ENCODE measurements at regions not wholly inside any gene's neighbourhood (a gene's known extent, or its start where the extent isn't known, plus 50 kb on each side); places are given as distances from the start of the nearest gene placed in this dataset.

DNA sequence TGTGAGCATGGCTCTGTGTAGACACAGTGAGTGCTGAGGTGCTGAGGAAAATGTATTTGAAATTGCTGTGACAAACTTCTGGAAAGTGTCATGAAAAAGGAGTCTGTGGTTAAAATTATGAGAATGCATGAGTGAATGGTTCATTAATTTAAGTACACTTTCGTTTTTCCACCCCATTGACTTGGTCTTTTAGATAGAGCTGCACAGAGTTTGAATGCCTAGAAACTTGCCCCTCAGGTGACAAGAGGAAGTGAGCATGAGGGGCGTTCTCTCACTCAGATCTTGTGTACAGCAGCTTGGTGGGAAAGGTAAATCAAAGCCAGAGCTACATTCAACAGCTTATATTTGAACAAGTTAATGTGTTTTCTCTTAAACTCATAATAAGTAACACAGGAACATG is 296.8 kb downstream of the WDR72 start:
- DNase-seq (ENCODE audit: low spot score): no peak

- no peak for DNase-seq (ENCODE audit: low spot score)
Observed at GRCh38 chr15:53461677-53462076, 297.8 kb downstream of the WDR72 start.

- no peak for DNase-seq (ENCODE audit: low spot score)
Observed at GRCh38 chr15:53458736-53459135, 300.7 kb downstream of the WDR72 start.

- no peak for DNase-seq (ENCODE audit: low spot score)
Observed at GRCh38 chr15:53457479-53457878, 302.0 kb downstream of the WDR72 start.

DNA sequence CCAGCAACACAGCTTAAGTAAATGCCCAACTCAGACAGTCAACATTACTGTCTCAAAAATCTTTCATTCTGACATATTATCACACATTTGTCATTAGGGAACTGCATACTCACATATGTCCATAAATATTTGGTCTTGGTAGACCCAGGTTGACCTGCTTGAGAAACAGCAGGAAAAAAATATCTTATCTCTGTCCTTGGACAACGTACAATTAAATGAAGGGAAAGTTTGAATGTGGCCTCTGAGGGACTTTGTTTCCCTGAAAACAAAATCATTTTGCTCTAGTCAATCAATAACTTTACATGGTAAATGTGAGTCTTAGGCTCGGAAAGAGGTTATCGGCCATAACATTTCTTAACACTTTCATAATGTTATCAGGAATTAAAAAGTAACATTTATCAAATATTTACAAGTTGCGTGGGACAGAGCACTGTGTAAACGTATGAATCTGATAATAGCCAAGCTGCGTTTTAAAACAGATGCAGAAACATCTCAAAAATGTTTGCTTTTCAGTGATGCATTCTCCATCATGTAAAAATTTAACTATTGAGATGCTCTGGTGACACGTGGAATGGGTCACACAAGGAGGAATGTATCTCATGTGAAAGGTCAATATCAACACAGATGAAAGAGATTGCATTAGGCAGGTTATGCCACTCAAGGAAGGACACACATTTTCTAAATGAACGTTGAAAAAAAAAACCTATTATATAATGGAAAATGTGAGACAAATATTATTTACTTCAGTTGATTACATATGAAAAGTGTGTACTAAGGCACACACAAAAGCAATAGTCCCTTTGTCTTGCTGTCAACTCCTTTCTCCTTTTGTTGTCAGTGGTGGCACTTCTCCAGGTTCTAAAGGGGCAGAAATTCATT is 304.4 kb downstream of the WDR72 start:
- no peak for DNase-seq (ENCODE audit: low spot score)

GRCh38 chr15:53454535-53454842 is 305.0 kb downstream of the WDR72 start:
- no peak for DNase-seq (ENCODE audit: low spot score)

DNA sequence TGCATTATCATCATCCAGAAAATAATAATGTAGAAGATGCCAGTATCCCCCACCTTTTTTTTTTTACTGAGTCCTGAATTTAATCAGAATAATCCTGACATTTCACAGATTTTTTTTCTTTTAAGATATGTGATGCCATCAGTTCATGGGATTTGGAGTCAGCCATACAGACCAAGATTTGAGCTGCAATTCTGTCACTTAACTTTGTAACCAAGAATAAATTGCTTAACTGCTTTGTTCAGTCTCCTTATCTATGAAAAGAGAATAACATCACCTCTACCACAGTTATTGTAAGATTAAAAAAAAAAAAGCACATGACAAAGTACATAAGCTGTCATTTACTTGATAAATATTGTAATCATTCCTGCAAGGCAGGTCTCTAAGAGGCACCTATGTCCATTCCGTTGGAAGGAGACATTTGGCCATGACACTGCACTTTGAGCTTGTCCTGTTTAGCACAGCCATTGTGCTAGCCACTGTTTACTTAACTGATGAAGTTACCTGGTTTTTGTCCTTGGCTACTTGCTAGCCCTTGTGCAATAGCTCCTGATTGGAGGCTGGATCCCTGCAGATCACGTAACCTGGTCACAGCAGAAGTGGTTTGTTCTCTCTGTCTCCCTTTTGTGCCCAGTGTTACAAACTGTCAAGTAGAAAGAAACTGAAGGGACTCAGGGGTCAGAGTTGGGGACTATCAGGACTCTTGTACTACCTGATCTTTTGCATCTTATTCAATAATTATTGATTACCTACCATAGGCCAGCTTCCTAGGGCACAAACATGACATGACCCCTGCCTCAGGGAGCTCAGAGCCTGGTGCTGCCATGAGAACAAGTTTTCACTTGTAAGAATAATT is 306.0 kb downstream of the WDR72 start:
- DNase-seq (ENCODE audit: low spot score): no peak

GRCh38 chr15:53448232-53449015 is 311.0 kb downstream of the WDR72 start:
- no peak for DNase-seq (ENCODE audit: low spot score)

- no peak for DNase-seq (ENCODE audit: low spot score)
Observed at GRCh38 chr15:53447742-53448141, 311.7 kb downstream of the WDR72 start.

DNA sequence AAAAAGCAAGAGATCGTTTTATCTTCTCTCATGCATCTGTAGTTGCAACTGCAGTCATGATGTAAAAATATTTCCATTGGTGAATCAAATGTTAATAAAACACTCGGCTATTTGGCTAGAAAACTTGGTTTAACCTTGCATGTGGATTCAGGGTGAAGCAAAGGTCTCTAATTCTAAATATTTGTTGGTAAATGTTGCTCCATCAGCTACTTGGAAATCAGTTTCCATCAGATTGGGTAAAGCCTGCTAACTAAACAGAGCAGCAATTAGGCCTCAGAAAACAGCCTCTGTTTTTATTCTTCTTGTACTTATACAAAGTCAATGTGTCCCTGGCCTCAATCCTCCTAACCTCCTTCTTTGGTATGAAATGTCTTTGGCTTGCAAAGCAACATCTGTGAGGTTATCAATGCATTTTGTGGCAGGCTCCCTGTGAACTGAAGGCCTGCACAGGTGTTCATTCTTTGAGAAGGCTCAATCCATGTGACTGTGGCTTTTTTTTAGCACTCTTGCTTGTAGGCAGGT is 312.3 kb downstream of the WDR72 start:
- no peak for DNase-seq (ENCODE audit: low spot score)

DNA sequence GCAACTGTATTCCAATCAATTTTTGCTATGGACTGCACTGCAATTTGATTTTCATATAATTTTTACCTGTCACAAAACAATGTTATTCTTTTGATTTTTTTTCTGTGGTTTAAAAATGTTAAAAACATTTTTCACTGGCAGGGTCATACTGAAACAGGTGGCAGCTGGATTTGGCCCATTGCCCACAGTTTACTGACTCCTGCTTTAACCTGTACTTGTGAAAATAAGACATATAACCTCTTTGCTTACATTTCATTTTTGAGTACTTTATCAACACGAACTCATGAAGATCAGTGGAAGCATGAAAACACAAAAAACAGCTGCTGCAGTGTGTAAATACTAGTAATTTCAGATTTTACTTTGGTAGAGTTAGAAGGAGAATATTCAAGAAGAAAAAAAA is 313.1 kb downstream of the WDR72 start:
- no peak for DNase-seq (ENCODE audit: low spot score)

- DNase-seq (ENCODE audit: low spot score): no peak
Observed at GRCh38 chr15:53445531-53445930, 313.9 kb downstream of the WDR72 start.

DNA sequence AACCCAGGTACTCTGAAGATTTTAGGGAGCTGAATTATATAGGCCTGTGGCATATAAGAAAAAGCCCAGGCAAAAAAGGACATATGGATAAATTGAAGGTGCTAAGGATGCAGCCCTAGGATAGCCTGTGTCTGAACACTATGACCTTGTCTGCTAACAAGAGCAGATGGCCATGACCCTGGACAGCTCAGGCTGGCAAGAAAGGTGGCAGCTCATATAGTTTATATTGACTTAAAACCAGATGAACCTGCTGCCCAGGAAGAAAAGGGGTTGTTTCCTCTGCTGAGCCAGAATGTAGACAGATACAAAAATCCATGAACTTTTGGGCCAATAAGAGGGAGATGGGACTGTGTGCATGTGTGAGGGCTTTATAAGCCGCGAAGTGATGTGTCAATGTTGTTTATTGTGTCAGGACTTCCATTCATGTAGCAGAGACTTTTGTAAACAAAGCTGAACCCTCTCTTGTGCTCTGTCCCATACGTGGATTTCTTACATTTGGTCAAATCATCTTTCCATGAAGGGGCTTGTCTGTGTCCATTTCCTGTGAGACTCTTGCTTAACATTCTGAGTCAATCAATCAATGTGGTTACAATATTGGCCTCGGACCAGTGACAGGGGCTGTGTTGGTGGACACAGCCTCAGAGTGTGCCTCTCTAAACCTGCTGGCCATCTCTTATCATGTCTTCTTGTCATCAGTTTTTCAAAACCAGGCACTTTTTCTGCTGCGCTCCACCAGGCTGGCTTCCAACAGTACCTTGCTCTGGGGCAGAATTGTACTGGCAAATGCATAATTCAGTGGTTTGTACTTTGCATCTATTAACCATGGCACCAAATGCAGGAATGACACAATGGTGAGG is 321.2 kb downstream of the WDR72 start:
- DNase-seq (ENCODE audit: low spot score): no peak

GRCh38 chr15:53437366-53437765 is 322.1 kb downstream of the WDR72 start:
- DNase-seq (ENCODE audit: low spot score): no peak

- no peak for DNase-seq (ENCODE audit: low spot score)
Observed at GRCh38 chr15:53434174-53434678, 325.2 kb downstream of the WDR72 start.

- DNase-seq (ENCODE audit: low spot score): no peak
Observed at GRCh38 chr15:53416219-53416940, 343.1 kb downstream of the WDR72 start.

- DNase-seq (ENCODE audit: low spot score): no peak
Observed at GRCh38 chr15:53414167-53414566, 345.3 kb downstream of the WDR72 start.

DNA sequence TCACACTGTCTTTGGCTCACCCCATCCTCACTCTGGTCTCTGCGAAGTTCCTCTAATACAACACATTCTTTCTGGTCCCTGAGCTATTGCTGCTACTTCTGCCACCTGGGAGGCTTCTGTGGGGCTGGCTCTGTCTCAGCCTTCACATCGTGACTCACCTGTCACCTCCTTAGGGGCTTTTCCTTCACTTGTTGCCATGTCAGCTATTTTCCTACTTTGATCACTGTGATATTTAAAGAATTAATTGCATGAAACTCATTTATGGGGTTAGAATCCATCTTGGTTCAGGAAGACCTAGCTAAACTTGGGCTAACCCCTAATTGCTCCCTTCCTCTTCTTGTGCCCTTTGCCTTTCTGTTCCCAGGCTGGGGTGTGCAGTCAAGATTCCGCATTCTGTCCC is 346.9 kb downstream of the WDR72 start:
- DNase-seq (ENCODE audit: low spot score): no peak

DNA sequence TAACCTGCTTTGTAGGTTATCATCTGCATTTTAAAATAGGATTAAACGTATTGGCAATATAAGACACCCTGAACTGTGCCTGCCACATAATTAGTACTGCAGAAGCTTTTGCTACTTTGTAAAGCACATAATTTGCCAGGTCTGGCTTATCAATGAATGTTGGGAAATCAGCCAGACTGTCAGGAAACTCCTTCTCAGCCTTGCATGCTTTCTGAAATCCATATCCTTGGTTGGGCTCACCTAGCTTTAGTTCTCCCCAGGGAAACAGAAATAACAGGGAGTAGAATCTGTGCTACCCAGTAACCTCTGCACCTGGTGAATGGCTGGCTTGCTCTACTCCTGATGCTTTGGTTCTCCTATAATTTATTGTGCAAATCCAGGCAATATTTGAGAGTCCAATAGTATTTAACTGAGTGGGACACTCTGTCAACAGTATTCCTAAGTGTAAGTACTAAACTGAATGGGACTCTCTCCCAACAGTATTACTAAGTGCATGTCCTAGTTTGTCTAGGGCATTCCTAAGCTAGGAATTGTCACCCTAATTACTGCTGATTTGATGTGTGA is 354.5 kb downstream of the WDR72 start:
- no peak for DNase-seq (ENCODE audit: low spot score)

- DNase-seq (ENCODE audit: low spot score): no peak
Observed at GRCh38 chr15:53401503-53401902, 358.0 kb downstream of the WDR72 start.

Measured in LoVo (cell line).